Karpas-422 (cell line): ENCODE measurements at regions not wholly inside any gene's neighbourhood (a gene's known extent, or its start where the extent isn't known, plus 50 kb on each side); places are given as distances from the start of the nearest gene placed in this dataset.

Experiments
- DNase-seq: peaks from one replicate; pipeline ENCODE4 v3.0.0-alpha.2; 2015
- H2AFZ ChIP-seq: fragments of 200-600 bp; sonication (generic); 2 replicates; pipeline ENCODE4 v1.6.1; 2014; ENCODE audit warnings: antibody characterized with exemption, low read length, mixed read lengths
- H3K27ac ChIP-seq: fragments of 200-600 bp; sonication (generic); 2 replicates; pipeline ENCODE4 v1.5.1; 2014; ENCODE audit warnings: mild to moderate bottlenecking, low read length, moderate library complexity
- H3K27me3 ChIP-seq: fragments of 200-600 bp; sonication (generic); 2 replicates; pipeline ENCODE4 v1.6.1; 2014; ENCODE audit warnings: low read length, mixed read lengths
- H3K36me3 ChIP-seq: fragments of 200-600 bp; sonication (generic); 2 replicates; pipeline ENCODE4 v1.6.1; 2014; ENCODE audit warnings: low read length, mixed read lengths; ENCODE audit not compliant: insufficient read depth
- H3K4me1 ChIP-seq: fragments of 200-600 bp; sonication (generic); 2 replicates; pipeline ENCODE4 v1.6.1; 2014; ENCODE audit warnings: mild to moderate bottlenecking, low read length, mixed read lengths
- H3K4me2 ChIP-seq: fragments of 200-600 bp; sonication (generic); 2 replicates; pipeline ENCODE4 v1.6.1; 2014; ENCODE audit warnings: low read length, low read depth, mild to moderate bottlenecking; ENCODE audit not compliant: poor library complexity, severe bottlenecking
- H3K4me3 ChIP-seq: fragments of 200-600 bp; sonication (generic); 2 replicates; pipeline ENCODE4 v1.5.1; 2014; ENCODE audit warnings: mild to moderate bottlenecking, antibody characterized with exemption, low read length, mixed read lengths
- H3K79me2 ChIP-seq: fragments of 200-600 bp; sonication (generic); 2 replicates; pipeline ENCODE4 v1.6.1; 2014; ENCODE audit warnings: mild to moderate bottlenecking, low read length, mixed read lengths
- H3K9ac ChIP-seq: fragments of 200-600 bp; sonication (generic); 2 replicates; pipeline ENCODE4 v1.6.0; 2014; ENCODE audit warnings: low read length
- H3K9me2 ChIP-seq: fragments of 200-600 bp; sonication (generic), shearing (Covaris generic); replicated peaks from 2 replicates; pipeline ENCODE4 v1.6.0; 2014; ENCODE audit warnings: mild to moderate bottlenecking, low read length, moderate library complexity; ENCODE audit not compliant: insufficient read depth
- H3K9me3 ChIP-seq: fragments of 300-700, 200-600 bp; sonication (generic); 2 replicates; pipeline ENCODE4 v1.6.1; 2014; ENCODE audit warnings: low read length, mixed read lengths
- H4K20me1 ChIP-seq: fragments of 200-600 bp; sonication (generic); 2 replicates; pipeline ENCODE4 v1.6.1; 2014; ENCODE audit warnings: mild to moderate bottlenecking, antibody characterized with exemption, low read length, low read depth; ENCODE audit not compliant: insufficient read depth

- H3K4me1 ChIP-seq: no peaks in the 10 kb centered on the region
- H2AFZ ChIP-seq: no peak overlapping the region
These were observed 373.2 kb upstream of the MMS22L start for GRCh38 chr6:97656236-97656635.

GRCh38 chr6:97656706-97657350 is 373.8 kb upstream of the MMS22L start:
- no peak overlapping the region for H2AFZ ChIP-seq
- no peaks in the 10 kb centered on the region for H4K20me1 ChIP-seq
- H3K9me2 ChIP-seq: no peaks in the 10 kb centered on the region
- no peak overlapping the region for H3K4me2 ChIP-seq
- H3K9ac ChIP-seq: no peak overlapping the region
- H3K36me3 ChIP-seq: no peaks in the 10 kb centered on the region
- no peaks in the 10 kb centered on the region for H3K9me3 ChIP-seq
- no peak overlapping the region for H3K4me3 ChIP-seq
- no peak overlapping the region for H3K27ac ChIP-seq
- H3K4me1 ChIP-seq: no peaks in the 10 kb centered on the region
- DNase-seq: no peak
- no peaks in the 10 kb centered on the region for H3K79me2 ChIP-seq
- no peaks in the 10 kb centered on the region for H3K27me3 ChIP-seq

More at GRCh38 chr6:97656236-97656635, 373.2 kb upstream of the MMS22L start:
- no peak for DNase-seq
- Histone ChIP-seq H4K20me1 (no peaks in the 10 kb centered on the region), H3K36me3 (no peaks in the 10 kb centered on the region), H3K9me2 (no peaks in the 10 kb centered on the region), H3K4me2 (no peak overlapping the region), H3K4me3 (no peak overlapping the region), H3K27ac (no peak overlapping the region), H3K79me2 (no peaks in the 10 kb centered on the region), H3K27me3 (no peaks in the 10 kb centered on the region), H3K9me3 (no peaks in the 10 kb centered on the region), H3K9ac (no peak overlapping the region)

GRCh38 chr6:97658090-97658489 is 375.1 kb upstream of the MMS22L start:
- Histone ChIP-seq H3K4me2 (no peak overlapping the region), H3K79me2 (no peaks in the 10 kb centered on the region), H3K27ac (no peak overlapping the region), H3K36me3 (no peaks in the 10 kb centered on the region), H2AFZ (no peak overlapping the region), H3K9me2 (no peaks in the 10 kb centered on the region), H3K4me3 (no peak overlapping the region), H3K9me3 (no peaks in the 10 kb centered on the region), H3K27me3 (no peaks in the 10 kb centered on the region), H3K9ac (no peak overlapping the region), H4K20me1 (no peaks in the 10 kb centered on the region), H3K4me1 (no peaks in the 10 kb centered on the region)
- DNase-seq: no peak

GRCh38 chr6:97663252-97663651 is 380.2 kb upstream of the MMS22L start:
- H3K9me3 ChIP-seq: no peaks in the 10 kb centered on the region
- no peak overlapping the region for H3K27ac ChIP-seq
- no peak overlapping the region for H2AFZ ChIP-seq
- no peak overlapping the region for H3K4me3 ChIP-seq
- H3K36me3 ChIP-seq: no peaks in the 10 kb centered on the region
- no peaks in the 10 kb centered on the region for H3K9me2 ChIP-seq
- H4K20me1 ChIP-seq: no peaks in the 10 kb centered on the region
- H3K27me3 ChIP-seq: no peaks in the 10 kb centered on the region
- no peaks in the 10 kb centered on the region; the same call in 1 of the 2 replicates for H3K4me1 ChIP-seq
- no peak overlapping the region for H3K4me2 ChIP-seq
- H3K79me2 ChIP-seq: no peaks in the 10 kb centered on the region
- H3K9ac ChIP-seq: no peak overlapping the region
- DNase-seq: no peak

GRCh38 chr6:97665446-97665845 is 382.4 kb upstream of the MMS22L start:
- no peaks in the 10 kb centered on the region for H3K36me3 ChIP-seq
- no peaks in the 10 kb centered on the region for H3K9me2 ChIP-seq
- no peak overlapping the region for H3K4me3 ChIP-seq
- H3K4me1 ChIP-seq: peaks cover 14% of the 10 kb centered on the region
- H4K20me1 ChIP-seq: no peaks in the 10 kb centered on the region
- no peak overlapping the region for H3K27ac ChIP-seq
- H3K4me2 ChIP-seq: no peak overlapping the region
- H2AFZ ChIP-seq: no peak overlapping the region
- H3K9ac ChIP-seq: no peak overlapping the region
- no peaks in the 10 kb centered on the region for H3K79me2 ChIP-seq
- no peaks in the 10 kb centered on the region for H3K27me3 ChIP-seq
- no peaks in the 10 kb centered on the region for H3K9me3 ChIP-seq
- DNase-seq: no peak

- no peak overlapping the region for H3K27ac ChIP-seq
- H3K9ac ChIP-seq: no peak overlapping the region
- no peaks in the 10 kb centered on the region for H4K20me1 ChIP-seq
- H3K4me3 ChIP-seq: no peak overlapping the region
- no peak overlapping the region for H3K4me2 ChIP-seq
- H3K27me3 ChIP-seq: no peaks in the 10 kb centered on the region
- H3K4me1 ChIP-seq: peaks cover 14% of the 10 kb centered on the region
- no peaks in the 10 kb centered on the region for H3K36me3 ChIP-seq
- no peak overlapping the region for H2AFZ ChIP-seq
- no peak for DNase-seq
- H3K9me2 ChIP-seq: no peaks in the 10 kb centered on the region
- H3K79me2 ChIP-seq: no peaks in the 10 kb centered on the region
- no peaks in the 10 kb centered on the region for H3K9me3 ChIP-seq
These were observed 383.9 kb upstream of the MMS22L start for GRCh38 chr6:97666889-97667288.

GRCh38 chr6:97668716-97669115 is 385.7 kb upstream of the MMS22L start:
- Histone ChIP-seq H3K27me3 (no peaks in the 10 kb centered on the region), H3K4me2 (peak overlapping the region; percentile 46), H3K9ac (peak overlapping the region; percentile 24; the same call in 1 of the 2 replicates), H3K9me2 (no peaks in the 10 kb centered on the region), H4K20me1 (no peaks in the 10 kb centered on the region), H3K27ac (no peak overlapping the region), H3K9me3 (no peaks in the 10 kb centered on the region), H3K36me3 (no peaks in the 10 kb centered on the region), H3K4me3 (peak overlapping the region; percentile 21; the same call in 1 of the 2 replicates), H3K79me2 (no peaks in the 10 kb centered on the region), H2AFZ (no peak overlapping the region), H3K4me1 (peaks cover 14% of the 10 kb centered on the region)
- peak; percentile 68 for DNase-seq

GRCh38 chr6:97669191-97670031 is 386.4 kb upstream of the MMS22L start:
- H3K4me1 ChIP-seq: peaks cover 14% of the 10 kb centered on the region
- peak overlapping the region; percentile 16; the same call in 1 of the 2 replicates for H2AFZ ChIP-seq
- no peaks in the 10 kb centered on the region for H3K36me3 ChIP-seq
- no peaks in the 10 kb centered on the region for H3K79me2 ChIP-seq
- H3K27me3 ChIP-seq: no peaks in the 10 kb centered on the region
- H3K4me3 ChIP-seq: peak overlapping the region; percentile 21; the same call in 1 of the 2 replicates
- H3K9ac ChIP-seq: peak overlapping the region; percentile 24; the same call in 1 of the 2 replicates
- peak; percentile 64 for DNase-seq
- H3K4me2 ChIP-seq: peak overlapping the region; percentile 46
- H4K20me1 ChIP-seq: no peaks in the 10 kb centered on the region
- H3K27ac ChIP-seq: no peak overlapping the region
- H3K9me3 ChIP-seq: no peaks in the 10 kb centered on the region
- no peaks in the 10 kb centered on the region for H3K9me2 ChIP-seq
